ENCODE measurements at regions not wholly inside any gene's neighbourhood (a gene's known extent, or its start where the extent isn't known, plus 50 kb on each side); places are given as distances from the start of the nearest gene placed in this dataset.

DNA sequence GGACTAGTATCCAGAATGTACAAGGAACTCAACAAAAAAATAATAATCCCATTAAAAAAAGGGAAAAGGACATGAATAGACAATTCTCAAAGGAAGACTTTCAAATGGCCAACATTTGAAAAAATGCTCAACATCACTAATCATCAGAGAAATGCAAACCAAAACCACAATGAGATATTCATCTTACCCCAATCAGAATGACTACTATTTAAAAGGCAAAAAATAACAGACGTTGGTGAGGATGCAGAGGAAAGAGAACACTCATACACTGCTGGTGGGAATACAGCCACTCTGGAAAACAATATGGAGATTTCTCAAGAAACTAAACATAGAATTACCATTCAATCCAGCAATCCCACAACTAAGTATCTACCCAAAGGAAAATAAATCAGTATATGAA lies 133.1 kb downstream of the KDR start:
- H4K20me1 ChIP-seq (ENCODE audit: control insufficient read depth, insufficient read depth, insufficient read length): no peaks in the 10 kb centered on the region
- Mint-ChIP-seq H3K27ac (no peak overlapping the region), H3K27me3 (ENCODE audit: low read depth) (no peaks in the 10 kb centered on the region), H3K36me3 (ENCODE audit: insufficient read depth in 1 of 3, low read depth in 3 of 3) (peaks cover 6 to 28% (median 20%) of the 10 kb centered on the region in 3 experiments), H3K4me1 (peaks cover 2 to 3% of the 10 kb centered on the region in 2 experiments; a peak in 3 of 4 replicates), H3K9me3 (peaks cover 23 to 25% of the 10 kb centered on the region in 2 experiments), H3K4me3 (no peak overlapping the region)
- no peaks in the 10 kb centered on the region for H3K27me3 ChIP-seq (ENCODE audit: insufficient read depth, low read length)
- H3T11ph ChIP-seq (ENCODE audit: low read length): no peak overlapping the region
- H4K91ac ChIP-seq (ENCODE audit: insufficient read length, low read depth, low read length): no peak overlapping the region
- no peak overlapping the region for H3K4ac ChIP-seq (ENCODE audit: low read depth, low read length)
- no peaks in the 10 kb centered on the region for H3K4me1 ChIP-seq (ENCODE audit: insufficient read depth, low read length)
- no peak overlapping the region for H3K56ac ChIP-seq (ENCODE audit: insufficient read length, low read depth, low read length)
- TF ChIP-seq, protein P1, sequence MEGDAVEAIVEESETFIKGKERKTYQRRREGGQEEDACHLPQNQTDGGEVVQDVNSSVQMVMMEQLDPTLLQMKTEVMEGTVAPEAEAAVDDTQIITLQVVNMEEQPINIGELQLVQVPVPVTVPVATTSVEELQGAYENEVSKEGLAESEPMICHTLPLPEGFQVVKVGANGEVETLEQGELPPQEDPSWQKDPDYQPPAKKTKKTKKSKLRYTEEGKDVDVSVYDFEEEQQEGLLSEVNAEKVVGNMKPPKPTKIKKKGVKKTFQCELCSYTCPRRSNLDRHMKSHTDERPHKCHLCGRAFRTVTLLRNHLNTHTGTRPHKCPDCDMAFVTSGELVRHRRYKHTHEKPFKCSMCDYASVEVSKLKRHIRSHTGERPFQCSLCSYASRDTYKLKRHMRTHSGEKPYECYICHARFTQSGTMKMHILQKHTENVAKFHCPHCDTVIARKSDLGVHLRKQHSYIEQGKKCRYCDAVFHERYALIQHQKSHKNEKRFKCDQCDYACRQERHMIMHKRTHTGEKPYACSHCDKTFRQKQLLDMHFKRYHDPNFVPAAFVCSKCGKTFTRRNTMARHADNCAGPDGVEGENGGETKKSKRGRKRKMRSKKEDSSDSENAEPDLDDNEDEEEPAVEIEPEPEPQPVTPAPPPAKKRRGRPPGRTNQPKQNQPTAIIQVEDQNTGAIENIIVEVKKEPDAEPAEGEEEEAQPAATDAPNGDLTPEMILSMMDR (conservative IDR thresholded peaks at IDR 0.05): no peak
- H3K4me2 ChIP-seq (ENCODE audit: insufficient read depth, insufficient read length, low read length): no peak overlapping the region
- no peak overlapping the region for H2BK12ac ChIP-seq (ENCODE audit: insufficient read length, low read depth, low read length)
- no peak overlapping the region for H4K8ac ChIP-seq (replicated peaks; ENCODE audit: insufficient read length, low read depth, low read length)
- no peak overlapping the region for H3K9ac ChIP-seq (ENCODE audit: extremely low read depth, insufficient read length, low read length)
- no peak overlapping the region for H2AFZ ChIP-seq (ENCODE audit: low read length)
- no peak overlapping the region for H3K14ac ChIP-seq (ENCODE audit: insufficient read depth, low read length)
- no peak overlapping the region for H3K23ac ChIP-seq (ENCODE audit: insufficient read length, low read depth, low read length)
- H4K5ac ChIP-seq (ENCODE audit: insufficient read length, low read depth, low read length): no peak overlapping the region
- H2BK5ac ChIP-seq (ENCODE audit: insufficient read length, low read length): no peak overlapping the region
- no peaks in the 10 kb centered on the region for H3K23me2 ChIP-seq (ENCODE audit: insufficient read length, low read depth, low read length, poor library complexity, severe bottlenecking)
- DNase-seq: no peak
- no peak overlapping the region for H2BK20ac ChIP-seq (ENCODE audit: low read depth, low read length, poor library complexity, severe bottlenecking)
- no peaks in the 10 kb centered on the region for H3K9me3 ChIP-seq (ENCODE audit: control insufficient read depth, low read depth, low read length)
- no CpG with 5 or more reads among the region's 1 CpG for WGBS (ENCODE audit: extremely low coverage, insufficient read length, low lambda C conversion rate)
- no peaks in the 10 kb centered on the region for H3K79me2 ChIP-seq (ENCODE audit: insufficient read depth, low read length)
- H2BK120ac ChIP-seq (ENCODE audit: low read depth, low read length, poor library complexity, severe bottlenecking): no peak overlapping the region
- H3K18ac ChIP-seq (ENCODE audit: insufficient read length, low read depth, low read length): no peak overlapping the region
- H3K27ac ChIP-seq (ENCODE audit: insufficient read length, low read depth, low read length): no peak overlapping the region
- no peaks in the 10 kb centered on the region for H3K79me1 ChIP-seq (ENCODE audit: insufficient read depth, low read depth, low read length, poor library complexity, severe bottlenecking)
- no peak overlapping the region for H2AK5ac ChIP-seq (ENCODE audit: insufficient read length, low read length)
- no peak overlapping the region for H2BK15ac ChIP-seq (ENCODE audit: low read depth, low read length)
